GM18868 (cell line): ENCODE measurements at regions not wholly inside any gene's neighbourhood (a gene's known extent, or its start where the extent isn't known, plus 50 kb on each side); places are given as distances from the start of the nearest gene placed in this dataset.

Experiments
- ATAC-seq: cut with Tn5 transposase; IDR thresholded peaks from one replicate; pipeline ENCODE4 v1.9.1; 2021; ENCODE audit warnings: mild to moderate bottlenecking, moderate library complexity; ENCODE audit not compliant: unreplicated experiment

DNA sequence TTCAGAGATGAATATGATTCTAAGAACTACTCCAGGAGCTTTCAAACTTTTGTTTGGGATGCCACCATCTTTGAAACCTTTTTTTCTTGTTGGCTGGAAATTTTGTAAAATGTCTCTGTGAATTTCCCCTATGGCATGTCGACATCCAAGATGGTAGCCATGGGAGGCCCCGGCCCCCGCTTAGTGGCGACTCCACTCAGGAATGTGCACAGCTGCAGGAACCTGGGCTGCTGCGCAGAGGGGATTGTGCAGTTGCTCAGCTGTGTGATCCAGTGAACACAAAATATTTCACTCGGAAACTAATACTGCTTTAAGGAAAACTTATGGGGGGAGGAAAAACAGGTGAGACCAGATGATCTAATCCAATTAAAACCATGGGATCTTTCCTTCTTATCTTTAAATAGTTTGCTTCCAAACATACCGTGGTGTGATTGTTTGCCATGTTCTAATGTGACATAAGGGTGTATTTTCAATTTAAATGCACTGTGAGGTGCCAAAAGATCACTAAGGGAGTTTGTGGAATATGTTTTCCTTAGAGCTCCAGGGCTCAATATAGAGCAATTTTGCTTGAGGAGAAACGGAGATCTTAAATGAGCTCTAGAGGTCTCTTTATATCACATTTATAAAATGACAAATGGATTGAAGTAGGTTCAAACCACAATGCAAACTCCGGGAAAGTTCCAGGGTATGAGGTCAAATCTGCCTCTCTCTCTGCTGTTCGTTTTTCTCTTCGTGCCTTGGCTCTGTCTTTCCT, 497.7 kb downstream of the FGF9 start:
- no peak for ATAC-seq

DNA sequence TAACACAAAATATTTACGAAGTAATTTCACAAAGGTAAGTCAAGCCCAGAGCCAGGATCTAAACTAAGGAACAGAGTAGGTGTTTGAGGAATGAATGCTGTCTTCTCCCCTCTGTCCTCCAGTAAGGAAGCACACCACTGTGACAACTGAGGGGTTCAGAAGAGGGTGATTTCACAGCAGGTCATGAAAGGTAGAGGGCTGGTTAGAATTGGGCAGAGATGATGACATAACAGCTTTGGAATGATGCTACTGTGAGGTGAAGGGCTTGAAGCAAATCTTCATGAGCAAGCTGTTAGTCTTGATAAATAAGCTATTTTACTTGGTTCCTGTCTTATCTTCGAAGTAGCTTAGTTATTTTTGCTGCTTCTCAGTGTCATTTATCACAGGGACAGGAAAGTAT, 498.6 kb downstream of the FGF9 start:
- no peak for ATAC-seq

- ATAC-seq = no peak
Observed at GRCh38 chr13:22173610-22174009, 502.7 kb downstream of the FGF9 start.

DNA sequence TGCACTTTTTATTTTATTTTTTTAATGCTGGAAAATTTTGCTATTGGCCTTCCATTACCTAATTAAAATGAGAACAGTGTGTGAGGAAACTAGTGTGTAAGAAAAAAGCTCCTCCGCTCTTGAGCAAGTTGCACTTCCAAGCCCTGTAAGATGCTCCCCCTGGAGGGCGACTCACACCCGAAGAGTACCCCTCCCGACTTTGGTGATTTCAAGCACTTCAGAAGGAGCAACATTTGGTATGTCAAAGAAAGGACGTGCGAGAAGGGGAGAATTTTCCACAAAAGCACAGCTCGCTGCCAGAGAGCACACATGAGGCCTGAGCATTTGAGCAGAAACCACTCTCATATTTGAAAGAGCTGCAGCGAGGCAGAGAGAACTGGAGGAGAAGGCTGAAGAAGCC, 504.4 kb downstream of the FGF9 start:
- no peak for ATAC-seq

- no peak for ATAC-seq
Observed at GRCh38 chr13:22175815-22176214, 504.9 kb downstream of the FGF9 start.

GRCh38 chr13:22176968-22177520, 506.2 kb downstream of the FGF9 start:
- no peak for ATAC-seq

DNA sequence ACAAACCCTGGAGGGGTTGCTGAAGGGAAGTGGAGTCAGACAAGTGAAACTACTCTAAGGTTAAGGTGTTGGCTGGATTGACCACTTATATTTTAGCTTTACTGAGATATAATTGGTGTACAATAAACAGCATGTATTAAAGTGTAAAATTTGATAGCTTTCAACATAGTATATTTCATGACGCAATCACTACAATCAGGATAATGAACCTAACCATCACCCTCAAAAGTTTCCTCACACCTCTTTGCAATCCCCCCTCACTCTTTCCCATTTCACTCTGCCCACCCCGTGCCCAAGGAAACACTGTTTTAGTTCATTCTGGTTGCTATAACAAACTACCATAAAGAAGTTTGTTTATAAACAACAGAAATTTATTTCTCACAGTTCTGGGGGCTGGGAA, 508.0 kb downstream of the FGF9 start:
- ATAC-seq = no peak

GRCh38 chr13:22187329-22187728, 516.5 kb downstream of the FGF9 start:
- no peak for ATAC-seq

- peak; percentile 57 for ATAC-seq
Observed at GRCh38 chr13:22189176-22190048, 518.5 kb downstream of the FGF9 start.

DNA sequence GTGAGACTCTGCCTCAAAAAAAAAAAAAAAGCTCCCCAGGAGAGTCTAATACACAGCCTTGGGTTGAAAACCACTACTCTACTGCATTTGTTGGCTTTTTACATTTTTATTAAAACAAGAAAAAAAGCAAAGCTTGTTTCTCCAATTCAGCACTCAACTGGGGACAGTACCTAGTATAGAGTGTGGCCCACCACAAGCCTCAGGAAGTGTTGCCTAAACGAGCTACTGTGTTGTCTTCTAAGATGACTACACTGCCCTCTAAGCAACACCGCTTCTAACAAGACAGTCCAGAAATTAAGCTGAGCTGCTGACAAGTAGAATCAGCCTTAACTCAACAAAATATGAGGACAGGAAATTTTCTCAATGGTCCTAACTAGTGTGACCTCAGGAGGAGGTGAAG, 522.2 kb downstream of the FGF9 start:
- no peak for ATAC-seq

DNA sequence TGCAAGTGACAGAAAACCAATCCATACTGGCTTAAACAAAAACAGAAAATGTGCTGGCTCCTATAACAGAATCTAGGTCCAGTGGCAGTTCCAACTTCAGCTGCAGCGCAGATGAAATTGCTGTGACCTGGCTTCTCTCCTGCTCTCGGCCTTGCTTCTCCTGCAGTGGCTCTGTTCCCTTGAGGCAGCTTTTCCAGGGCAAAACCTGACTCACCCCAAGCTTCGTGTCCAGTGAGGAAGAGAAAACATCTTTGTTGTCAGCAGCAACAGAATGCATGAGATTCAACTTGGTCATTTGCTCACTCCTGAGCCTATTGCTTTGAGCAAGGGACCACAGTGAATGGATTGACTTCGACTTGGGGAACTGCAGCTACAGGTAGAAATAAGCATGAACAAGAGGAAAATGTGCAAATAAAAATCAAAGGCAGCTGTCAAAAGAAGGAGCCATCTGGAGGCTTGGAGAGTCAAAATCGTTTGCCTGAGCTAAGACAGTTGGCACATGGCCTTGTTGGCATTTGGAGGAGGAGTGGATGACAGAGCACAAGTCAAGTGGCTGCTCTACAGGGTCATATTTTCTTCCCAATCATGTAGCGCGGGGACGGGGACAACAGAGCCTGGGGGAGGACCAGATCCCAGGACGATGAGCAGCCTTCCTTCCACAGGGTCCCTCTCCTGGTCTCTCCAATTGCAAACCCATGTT, 523.4 kb downstream of the FGF9 start:
- no peak for ATAC-seq

- no peak for ATAC-seq
Observed at GRCh38 chr13:22195726-22196125, 524.9 kb downstream of the FGF9 start.

GRCh38 chr13:22196777-22197176, 525.9 kb downstream of the FGF9 start:
- ATAC-seq = no peak

- no peak for ATAC-seq
Observed at GRCh38 chr13:22198001-22198400, 527.1 kb downstream of the FGF9 start.

DNA sequence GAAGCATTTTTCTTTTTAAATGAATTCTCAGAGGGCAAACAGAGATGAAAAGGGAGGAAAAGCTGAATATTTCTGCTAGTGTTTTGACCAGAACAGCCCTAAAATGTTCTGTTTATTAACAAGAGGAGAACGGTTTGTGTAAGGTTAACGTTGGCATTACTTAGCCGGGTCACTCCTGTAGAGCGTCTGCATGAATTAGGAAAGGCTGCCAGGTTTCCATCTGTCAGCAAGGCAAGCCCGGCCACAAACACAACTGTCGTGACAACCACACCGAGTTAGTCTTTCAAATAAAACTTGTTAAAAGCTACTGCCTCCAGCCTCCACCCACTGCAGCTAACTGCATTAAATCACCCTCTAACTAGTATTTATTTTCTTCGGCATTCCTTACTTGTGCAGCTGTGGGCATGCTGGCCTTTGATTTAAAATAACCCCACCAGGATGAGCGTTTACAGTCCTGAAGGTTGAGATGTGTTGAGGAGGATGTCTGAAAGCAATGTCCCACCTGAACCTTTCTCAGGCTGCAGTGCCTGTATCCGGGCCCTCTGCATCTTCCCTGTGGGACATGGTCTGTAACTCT, 527.9 kb downstream of the FGF9 start:
- ATAC-seq = no peak

DNA sequence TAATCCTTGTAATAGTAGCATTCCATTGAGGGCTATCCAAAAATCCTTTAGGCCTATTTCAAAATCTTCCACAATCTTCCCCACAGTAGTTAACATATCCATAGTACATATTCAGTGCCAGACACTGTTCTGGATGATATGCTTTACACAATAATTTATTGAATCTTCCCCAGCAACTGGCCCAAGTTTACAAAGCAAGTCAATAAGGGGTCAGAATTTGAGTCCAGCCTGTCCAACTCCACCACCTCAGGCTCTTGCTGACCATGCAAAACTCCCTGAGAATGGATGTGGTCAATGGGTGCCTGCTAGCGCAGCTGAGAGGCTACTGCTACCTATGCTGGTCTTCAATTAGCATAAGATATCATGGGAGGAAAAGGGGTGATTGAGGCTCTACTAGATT, 529.6 kb downstream of the FGF9 start:
- ATAC-seq = no peak

DNA sequence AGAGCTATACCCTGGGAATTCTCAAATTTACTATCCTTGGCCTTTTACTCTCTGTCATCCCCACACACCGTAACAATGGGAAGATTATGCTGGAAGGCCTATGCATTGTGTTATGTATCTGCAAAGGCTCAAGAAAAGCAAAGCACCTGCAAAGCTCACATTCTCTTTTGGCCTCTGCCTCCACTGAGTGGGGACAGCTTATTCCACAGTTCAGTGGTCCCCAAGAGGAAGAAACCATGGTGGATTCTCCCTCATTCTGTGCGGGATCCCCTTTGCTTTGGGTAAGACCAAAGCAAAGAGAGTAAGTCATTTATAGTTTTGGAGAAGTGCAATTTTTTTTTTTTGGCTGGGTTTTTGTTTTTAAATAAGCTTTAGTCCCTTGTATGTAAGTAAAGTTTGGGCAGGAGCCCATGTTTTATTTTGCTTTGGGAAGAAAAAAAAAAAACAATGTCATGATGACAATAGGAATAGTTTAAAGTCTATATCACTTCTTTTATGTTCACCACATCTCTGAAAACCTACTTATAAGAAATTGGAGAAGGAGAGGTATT, 530.6 kb downstream of the FGF9 start:
- ATAC-seq = no peak

- no peak for ATAC-seq
Observed at GRCh38 chr13:22210134-22210930, 539.5 kb downstream of the FGF9 start.

GRCh38 chr13:22211876-22212275, 541.0 kb downstream of the FGF9 start:
- no peak for ATAC-seq

DNA sequence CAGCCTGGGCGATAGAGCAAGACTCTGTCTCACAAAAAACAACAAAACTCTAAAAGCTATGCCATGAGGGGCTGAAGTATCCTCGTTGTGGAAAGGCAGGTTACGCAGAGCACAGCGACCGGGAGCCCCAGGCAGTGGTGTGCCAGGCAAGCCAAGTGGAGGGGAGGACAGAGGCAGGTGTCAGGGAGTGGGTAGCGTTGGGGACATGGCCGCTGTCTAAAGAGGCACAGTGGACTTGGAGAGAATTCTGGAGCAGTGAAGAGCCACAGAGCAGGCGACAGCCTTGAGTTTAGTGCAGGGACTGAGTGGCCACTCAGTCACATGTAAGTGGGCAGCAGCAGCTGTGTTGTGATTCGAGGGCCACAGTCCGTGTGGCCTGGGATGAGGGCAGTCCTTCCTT, 541.7 kb downstream of the FGF9 start:
- no peak for ATAC-seq
